Astrocyte (in vitro differentiated cells and primary cell): ENCODE measurements at regions not wholly inside any gene's neighbourhood (a gene's known extent, or its start where the extent isn't known, plus 50 kb on each side); places are given as distances from the start of the nearest gene placed in this dataset.
A peak's percentile ranks its signal among the peaks of the same experiment; 100 is the strongest.

ENCODE experiments used
- DNase-seq: peaks from one replicate; pipeline ENCODE4 v3.0.0-alpha.2; 2010; ENCODE audit warnings: low read depth
- FAIRE-seq: peaks from 2 replicates; lab custom pipeline; 2011; peaks lifted over from hg19 to GRCh38; lab: Jason Lieb, UNC
- H2AFZ ChIP-seq: 2 replicates; pipeline ENCODE4 v1.6.0; 2012; ENCODE audit warnings: low read depth, low read length, inconsistent platforms
- H3K27ac ChIP-seq: 2 replicates; pipeline ENCODE4 v1.5.1; 2011; ENCODE audit warnings: low read depth, low read length, inconsistent platforms
- H3K27me3 ChIP-seq: 2 replicates; pipeline ENCODE4 v1.6.0; 2011; ENCODE audit warnings: low read length, inconsistent platforms; ENCODE audit not compliant: insufficient read depth
- H3K36me3 ChIP-seq: 2 replicates; pipeline ENCODE4 v1.5.1; 2011; ENCODE audit warnings: low read length, inconsistent platforms; ENCODE audit not compliant: insufficient read depth
- H3K4me1 ChIP-seq: 2 replicates; pipeline ENCODE4 v1.5.1; 2011; ENCODE audit warnings: low read length, inconsistent platforms; ENCODE audit not compliant: insufficient read depth
- H3K4me2 ChIP-seq: 2 replicates; pipeline ENCODE4 v1.6.0; 2012; ENCODE audit warnings: low read length, inconsistent platforms
- H3K4me3 ChIP-seq: 2 replicates; pipeline ENCODE4 v1.5.1; 2011; ENCODE audit warnings: low read depth, mild to moderate bottlenecking, low read length, inconsistent platforms; ENCODE audit not compliant: insufficient read depth
- H3K79me2 ChIP-seq: 2 replicates; pipeline ENCODE4 v1.6.0; 2012; ENCODE audit warnings: mild to moderate bottlenecking, low read length, inconsistent platforms; ENCODE audit not compliant: insufficient read depth
- H3K9ac ChIP-seq: 2 replicates; pipeline ENCODE4 v1.6.0; 2012; ENCODE audit warnings: mild to moderate bottlenecking, low read length, inconsistent platforms
- H3K9me3 ChIP-seq: 2 replicates; pipeline ENCODE4 v1.5.1; 2012; ENCODE audit warnings: low read depth, mild to moderate bottlenecking, low read length, inconsistent platforms; ENCODE audit not compliant: insufficient read depth
- H4K20me1 ChIP-seq: 2 replicates; pipeline ENCODE4 v1.6.0; 2012; ENCODE audit warnings: low read length, inconsistent platforms; ENCODE audit not compliant: insufficient read depth
- H3K27ac Mint-ChIP-seq: one replicate; pipeline ENCODE4 v1.8.0; 2021; ENCODE audit warnings: mild to moderate bottlenecking, mixed read lengths; ENCODE audit not compliant: unreplicated experiment
- H3K27me3 Mint-ChIP-seq: one replicate; pipeline ENCODE4 v1.8.0; 2021; ENCODE audit warnings: low read depth, mixed read lengths; ENCODE audit not compliant: unreplicated experiment
- H3K36me3 Mint-ChIP-seq: one replicate; pipeline ENCODE4 v1.8.0; 2021; ENCODE audit warnings: low read depth, mixed read lengths; ENCODE audit not compliant: unreplicated experiment
- H3K4me1 Mint-ChIP-seq: one replicate; pipeline ENCODE4 v1.8.0; 2021; ENCODE audit warnings: low read depth, mixed read lengths; ENCODE audit not compliant: unreplicated experiment
- H3K4me3 Mint-ChIP-seq: one replicate; pipeline ENCODE4 v1.8.0; 2021; ENCODE audit warnings: mild to moderate bottlenecking, moderate library complexity, mixed read lengths; ENCODE audit not compliant: unreplicated experiment
- H3K9me3 Mint-ChIP-seq: one replicate; pipeline ENCODE4 v1.8.0; 2021; ENCODE audit warnings: mild to moderate bottlenecking, mixed read lengths; ENCODE audit not compliant: unreplicated experiment
- CTCF ChIP-seq: IDR thresholded peaks from 2 replicates; pipeline ENCODE4 v1.5.1; 2011; ENCODE audit warnings: low read depth, mild to moderate bottlenecking, inconsistent platforms, low read length, moderate library complexity; ENCODE audit not compliant: insufficient read depth
- EZH2 ChIP-seq: IDR thresholded peaks from 2 replicates; pipeline ENCODE4 v1.6.1; 2012; ENCODE audit warnings: mild to moderate bottlenecking, low read length, inconsistent platforms; ENCODE audit not compliant: insufficient read depth

DNA sequence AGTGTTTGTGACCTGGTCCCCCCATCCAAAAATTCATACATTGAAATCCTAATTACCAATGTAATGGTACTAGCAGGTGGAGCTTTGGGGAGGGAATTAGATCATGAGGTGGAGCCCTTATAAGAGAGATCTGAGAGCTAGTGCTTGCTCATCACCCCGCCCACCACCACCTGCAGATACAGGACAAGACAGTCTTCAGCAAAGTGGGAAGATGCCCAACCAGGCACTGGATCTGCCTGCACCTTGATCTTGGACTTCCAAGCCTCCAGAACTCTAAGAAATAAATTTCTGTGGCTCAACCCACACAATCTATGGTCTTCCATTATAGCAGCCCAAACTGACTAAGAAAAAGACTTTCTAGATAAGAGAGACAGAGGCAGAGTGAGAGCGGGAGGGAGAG is 343.4 kb downstream of the LRRIQ3 start:
- H3K4me1 Mint-ChIP-seq = peaks cover 3% of the 10 kb centered on the region
- Histone ChIP-seq H3K4me1 (no peaks in the 10 kb centered on the region), H3K4me3 (no peak overlapping the region), H2AFZ (no peak overlapping the region), H3K27ac (no peak overlapping the region), H3K9ac (no peak overlapping the region), H3K79me2 (no peaks in the 10 kb centered on the region), H3K9me3 (no peaks in the 10 kb centered on the region), H4K20me1 (no peaks in the 10 kb centered on the region), H3K27me3 (no peaks in the 10 kb centered on the region), H3K36me3 (no peaks in the 10 kb centered on the region), H3K4me2 (no peak overlapping the region)
- FAIRE-seq (no peak), DNase-seq (no peak)
- no peak overlapping the region for H3K4me3 Mint-ChIP-seq
- no peaks in the 10 kb centered on the region for H3K9me3 Mint-ChIP-seq
- no peaks in the 10 kb centered on the region for H3K36me3 Mint-ChIP-seq
- H3K27me3 Mint-ChIP-seq = peaks cover 3% of the 10 kb centered on the region
- no peak overlapping the region for H3K27ac Mint-ChIP-seq
- TF ChIP-seq EZH2 = no peak
- TF ChIP-seq CTCF = no peak

GRCh38 chr1:73842436-73842835 is 355.5 kb downstream of the LRRIQ3 start:
- H3K4me3 Mint-ChIP-seq = no peak overlapping the region
- no peak for TF ChIP-seq EZH2
- TF ChIP-seq CTCF = no peak
- H3K4me1 ChIP-seq = no peaks in the 10 kb centered on the region
- no peaks in the 10 kb centered on the region for H3K36me3 ChIP-seq
- H3K27ac Mint-ChIP-seq = no peak overlapping the region
- no peaks in the 10 kb centered on the region for H3K27me3 ChIP-seq
- H3K4me1 Mint-ChIP-seq = no peaks in the 10 kb centered on the region
- H4K20me1 ChIP-seq = no peaks in the 10 kb centered on the region
- no peaks in the 10 kb centered on the region for H3K79me2 ChIP-seq
- H3K9ac ChIP-seq = no peak overlapping the region
- no peak overlapping the region for H3K27ac ChIP-seq
- no peak overlapping the region for H2AFZ ChIP-seq
- no peak overlapping the region for H3K4me2 ChIP-seq
- no peaks in the 10 kb centered on the region for H3K9me3 ChIP-seq
- DNase-seq (no peak), FAIRE-seq (no peak)
- H3K9me3 Mint-ChIP-seq = no peaks in the 10 kb centered on the region
- H3K27me3 Mint-ChIP-seq = no peaks in the 10 kb centered on the region
- no peak overlapping the region for H3K4me3 ChIP-seq
- H3K36me3 Mint-ChIP-seq = no peaks in the 10 kb centered on the region

- H3K4me2 ChIP-seq = no peak overlapping the region
- no peak for FAIRE-seq
These were observed 358.1 kb downstream of the LRRIQ3 start for GRCh38 chr1:73839922-73840321.

More at GRCh38 chr1:73839922-73840321, 358.1 kb downstream of the LRRIQ3 start:
- no peaks in the 10 kb centered on the region for H3K79me2 ChIP-seq
- no peak overlapping the region for H3K27ac ChIP-seq
- no peaks in the 10 kb centered on the region for H3K4me1 ChIP-seq
- H4K20me1 ChIP-seq = no peaks in the 10 kb centered on the region
- H3K9ac ChIP-seq = no peak overlapping the region
- H3K27me3 Mint-ChIP-seq = no peaks in the 10 kb centered on the region
- H3K4me3 Mint-ChIP-seq = no peak overlapping the region
- H3K36me3 Mint-ChIP-seq = no peaks in the 10 kb centered on the region
- H2AFZ ChIP-seq = no peak overlapping the region
- no peaks in the 10 kb centered on the region for H3K27me3 ChIP-seq
- no peaks in the 10 kb centered on the region for H3K36me3 ChIP-seq
- DNase-seq = no peak
- H3K9me3 ChIP-seq = no peaks in the 10 kb centered on the region
- H3K27ac Mint-ChIP-seq = no peak overlapping the region
- TF ChIP-seq CTCF (peak; percentile 11), EZH2 (no peak)
- H3K9me3 Mint-ChIP-seq = no peaks in the 10 kb centered on the region
- no peak overlapping the region for H3K4me3 ChIP-seq
- no peaks in the 10 kb centered on the region for H3K4me1 Mint-ChIP-seq
